ENCODE measurements at regions not wholly inside any gene's neighbourhood (a gene's known extent, or its start where the extent isn't known, plus 50 kb on each side); places are given as distances from the start of the nearest gene placed in this dataset.

DNA sequence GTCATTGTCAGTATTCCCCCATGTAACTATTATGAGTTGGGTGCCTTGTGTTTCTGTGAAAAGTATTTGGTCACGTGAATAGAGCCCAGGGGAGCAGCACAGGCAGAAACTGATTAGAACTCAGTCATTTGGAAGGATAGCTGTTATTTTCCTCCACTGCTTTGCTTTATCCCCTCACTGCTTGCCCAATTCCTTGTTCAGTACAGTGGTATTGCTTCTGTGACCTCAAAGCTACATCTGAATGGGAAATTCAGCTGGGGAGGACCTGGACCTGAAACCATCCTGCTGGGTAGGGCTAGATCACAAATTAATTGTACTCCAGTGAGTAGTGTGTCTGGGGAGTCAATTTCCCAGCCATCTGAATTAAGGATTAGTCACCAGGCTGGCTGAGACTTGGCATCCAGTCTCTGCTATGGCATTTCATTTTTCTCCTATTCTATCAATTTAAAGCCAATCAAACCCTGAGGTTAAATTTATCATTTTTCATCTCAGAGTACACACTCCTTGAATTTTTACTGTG is 1231.6 kb upstream of the GYPC start:
- Histone ChIP-seq H3K27me3 (replicated peaks; ENCODE audit: control insufficient read depth, insufficient read depth, low read length) (no peaks in the 10 kb centered on the region), H3K9ac (ENCODE audit: low read length) (no peak overlapping the region), H3K4me1 (ENCODE audit: control insufficient read depth, insufficient read depth, low read length) (peaks cover 5% of the 10 kb centered on the region), H3K36me3 (ENCODE audit: control insufficient read depth, insufficient read depth, low read length, severe bottlenecking) (no peaks in the 10 kb centered on the region), H3K9me3 (ENCODE audit: control insufficient read depth, low read length) (no peaks in the 10 kb centered on the region), H3K4me3 (ENCODE audit: low read length) (no peak overlapping the region)
- DNase-seq (ENCODE audit: low read depth): no peak

DNA sequence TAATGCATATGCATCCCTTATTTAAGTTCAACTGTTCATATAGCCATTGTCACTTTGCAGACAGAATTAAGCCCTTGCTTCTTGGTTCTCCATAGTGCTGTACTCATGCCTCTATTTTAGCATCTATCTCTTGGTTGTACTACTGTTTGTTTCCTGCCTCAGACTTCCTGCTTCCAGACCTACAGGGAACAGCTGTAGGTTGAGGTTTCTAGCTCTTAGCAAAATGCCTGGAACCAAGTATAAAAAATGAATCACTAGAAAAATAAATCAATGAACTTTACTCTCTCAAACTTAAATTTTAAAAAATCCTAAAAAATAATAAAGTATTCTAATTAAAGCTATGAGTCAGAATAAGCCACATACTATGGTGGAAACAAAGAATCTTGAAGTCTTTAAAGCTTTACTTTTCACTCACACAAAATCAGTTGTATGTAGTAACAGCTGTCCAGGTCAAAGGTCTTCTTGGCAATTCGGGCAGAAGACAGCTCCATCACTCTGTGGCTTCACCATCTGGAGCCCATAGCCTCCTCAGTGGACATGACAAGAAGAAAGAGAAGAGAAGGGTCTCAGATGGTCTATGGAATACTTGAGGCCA is 1228.1 kb upstream of the GYPC start:
- H3K9me3 ChIP-seq (ENCODE audit: control insufficient read depth, low read length): no peaks in the 10 kb centered on the region
- no peak overlapping the region for H3K9ac ChIP-seq (ENCODE audit: low read length)
- H3K4me3 ChIP-seq (ENCODE audit: low read length): no peak overlapping the region
- DNase-seq (ENCODE audit: low read depth): no peak
- H3K27me3 ChIP-seq (replicated peaks; ENCODE audit: control insufficient read depth, insufficient read depth, low read length): no peaks in the 10 kb centered on the region
- H3K36me3 ChIP-seq (ENCODE audit: control insufficient read depth, insufficient read depth, low read length, severe bottlenecking): no peaks in the 10 kb centered on the region
- peaks cover 5% of the 10 kb centered on the region for H3K4me1 ChIP-seq (ENCODE audit: control insufficient read depth, insufficient read depth, low read length)

DNA sequence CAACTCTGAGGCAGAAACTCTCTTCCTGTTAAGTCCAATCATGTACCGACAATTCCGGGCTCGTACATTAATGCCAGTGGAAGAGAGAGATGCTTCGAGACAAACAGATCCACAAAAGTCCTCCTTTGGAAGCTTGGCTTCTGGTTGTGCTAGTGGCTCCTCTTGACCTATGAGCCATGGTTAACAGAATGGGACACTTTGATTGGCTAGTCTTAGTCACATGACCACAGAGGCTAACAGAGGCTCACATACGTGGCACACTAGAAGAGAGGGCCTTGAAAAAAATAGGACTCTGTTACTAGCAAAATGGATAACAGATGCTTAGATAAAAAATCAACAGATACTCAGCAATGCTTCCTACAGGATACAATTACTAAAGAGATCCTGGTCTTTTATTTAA is 1211.9 kb upstream of the GYPC start:
- Histone ChIP-seq H3K4me1 (ENCODE audit: control insufficient read depth, insufficient read depth, low read length) (no peaks in the 10 kb centered on the region), H3K9me3 (ENCODE audit: control insufficient read depth, low read length) (no peaks in the 10 kb centered on the region), H3K9ac (ENCODE audit: low read length) (no peak overlapping the region), H3K36me3 (ENCODE audit: control insufficient read depth, insufficient read depth, low read length, severe bottlenecking) (no peaks in the 10 kb centered on the region), H3K27me3 (replicated peaks; ENCODE audit: control insufficient read depth, insufficient read depth, low read length) (no peaks in the 10 kb centered on the region), H3K4me3 (ENCODE audit: low read length) (no peak overlapping the region)
- no peak for DNase-seq (ENCODE audit: low read depth)

GRCh38 chr2:125445495-125445894 is 1210.5 kb upstream of the GYPC start:
- Histone ChIP-seq H3K36me3 (ENCODE audit: control insufficient read depth, insufficient read depth, low read length, severe bottlenecking) (no peaks in the 10 kb centered on the region), H3K27me3 (replicated peaks; ENCODE audit: control insufficient read depth, insufficient read depth, low read length) (no peaks in the 10 kb centered on the region), H3K4me3 (ENCODE audit: low read length) (no peak overlapping the region), H3K9me3 (ENCODE audit: control insufficient read depth, low read length) (no peaks in the 10 kb centered on the region), H3K9ac (ENCODE audit: low read length) (no peak overlapping the region), H3K4me1 (ENCODE audit: control insufficient read depth, insufficient read depth, low read length) (no peaks in the 10 kb centered on the region)
- no peak for DNase-seq (ENCODE audit: low read depth)

DNA sequence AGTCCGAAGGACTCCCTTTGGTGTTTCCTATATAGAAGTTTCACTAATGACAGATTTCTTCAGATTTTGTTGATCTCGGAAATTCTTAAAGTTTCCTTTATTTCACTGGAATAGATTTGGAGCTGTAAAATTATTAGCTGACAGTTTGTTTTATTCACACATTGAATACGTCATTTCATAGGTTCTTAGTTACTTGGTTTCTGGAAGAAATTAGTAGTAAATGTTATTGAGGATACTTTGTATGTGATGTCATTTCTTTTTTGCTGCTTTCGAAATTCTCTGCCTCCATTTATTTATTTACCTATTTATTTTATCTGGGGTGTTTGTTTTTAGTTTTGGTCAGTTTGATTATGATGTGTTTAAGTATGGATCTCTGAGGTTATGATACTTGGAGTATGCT is 1205.9 kb upstream of the GYPC start:
- Histone ChIP-seq H3K4me3 (ENCODE audit: low read length) (no peak overlapping the region), H3K36me3 (ENCODE audit: control insufficient read depth, insufficient read depth, low read length, severe bottlenecking) (no peaks in the 10 kb centered on the region), H3K9ac (ENCODE audit: low read length) (no peak overlapping the region), H3K9me3 (ENCODE audit: control insufficient read depth, low read length) (peaks cover 5% of the 10 kb centered on the region), H3K27me3 (replicated peaks; ENCODE audit: control insufficient read depth, insufficient read depth, low read length) (no peaks in the 10 kb centered on the region), H3K4me1 (ENCODE audit: control insufficient read depth, insufficient read depth, low read length) (no peaks in the 10 kb centered on the region)
- no peak for DNase-seq (ENCODE audit: low read depth)

GRCh38 chr2:125455110-125455509 is 1200.8 kb upstream of the GYPC start:
- Histone ChIP-seq H3K4me1 (ENCODE audit: control insufficient read depth, insufficient read depth, low read length) (no peaks in the 10 kb centered on the region), H3K36me3 (ENCODE audit: control insufficient read depth, insufficient read depth, low read length, severe bottlenecking) (no peaks in the 10 kb centered on the region), H3K9ac (ENCODE audit: low read length) (no peak overlapping the region), H3K27me3 (replicated peaks; ENCODE audit: control insufficient read depth, insufficient read depth, low read length) (no peaks in the 10 kb centered on the region), H3K9me3 (ENCODE audit: control insufficient read depth, low read length) (peaks cover 5% of the 10 kb centered on the region), H3K4me3 (ENCODE audit: low read length) (no peak overlapping the region)
- DNase-seq (ENCODE audit: low read depth): no peak

DNA sequence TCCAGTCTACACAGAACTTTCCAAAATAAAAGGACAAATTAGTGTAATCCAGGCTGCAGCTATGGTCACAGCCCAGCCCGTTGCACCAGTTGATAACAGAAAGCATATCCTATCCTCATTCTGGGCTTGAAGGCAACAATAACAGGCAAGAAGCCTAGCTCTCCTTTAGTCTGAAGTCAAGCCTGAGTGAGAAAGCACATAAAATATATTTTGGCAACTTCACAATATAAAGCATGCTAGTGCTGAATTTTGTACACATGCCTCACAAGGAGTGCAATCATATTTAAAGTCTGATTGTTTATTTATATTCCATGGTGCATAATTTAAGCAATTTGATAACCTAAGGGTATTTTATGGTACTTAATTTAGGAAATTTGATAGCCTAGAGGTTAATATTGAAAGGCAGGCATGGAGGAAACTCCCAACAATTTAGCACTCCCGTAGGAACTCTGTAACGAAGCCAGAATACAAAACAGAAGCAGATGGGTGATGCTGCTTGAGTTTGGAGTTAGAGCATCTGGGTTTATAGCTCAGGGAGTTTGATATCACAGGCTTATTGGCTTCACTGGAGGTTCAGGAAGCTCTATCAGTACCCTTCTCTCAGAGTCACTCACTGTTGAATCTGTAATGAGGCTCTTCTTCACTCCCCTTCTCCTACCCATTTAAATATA is 1199.1 kb upstream of the GYPC start:
- no peaks in the 10 kb centered on the region for H3K4me1 ChIP-seq (ENCODE audit: control insufficient read depth, insufficient read depth, low read length)
- no peak overlapping the region for H3K4me3 ChIP-seq (ENCODE audit: low read length)
- no peak overlapping the region for H3K9ac ChIP-seq (ENCODE audit: low read length)
- H3K27me3 ChIP-seq (replicated peaks; ENCODE audit: control insufficient read depth, insufficient read depth, low read length): no peaks in the 10 kb centered on the region
- no peaks in the 10 kb centered on the region for H3K9me3 ChIP-seq (ENCODE audit: control insufficient read depth, low read length)
- peak; percentile 9 for DNase-seq (ENCODE audit: low read depth)
- H3K36me3 ChIP-seq (ENCODE audit: control insufficient read depth, insufficient read depth, low read length, severe bottlenecking): no peaks in the 10 kb centered on the region

DNA sequence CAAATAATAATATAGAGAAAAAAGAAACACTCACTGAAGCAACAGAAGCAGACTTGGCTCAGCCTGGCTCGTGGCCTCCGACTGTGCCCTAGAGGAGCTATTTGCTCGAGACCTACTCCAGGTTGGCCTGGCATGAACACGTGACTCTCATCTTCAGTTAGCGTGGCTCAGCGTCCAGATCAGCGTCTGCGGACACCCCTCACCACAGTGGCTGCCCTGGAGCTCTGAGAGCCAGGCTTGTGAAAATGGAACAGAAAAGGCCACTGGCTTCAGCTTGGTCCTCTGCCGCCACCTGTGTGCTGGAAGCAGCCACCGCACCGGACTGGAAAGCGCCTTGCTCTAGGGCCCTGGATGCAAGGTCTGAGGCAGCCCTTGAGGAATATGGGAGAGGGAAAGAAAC is 1184.0 kb upstream of the GYPC start:
- peak; percentile 20 for DNase-seq (ENCODE audit: low read depth)
- no peaks in the 10 kb centered on the region for H3K36me3 ChIP-seq (ENCODE audit: control insufficient read depth, insufficient read depth, low read length, severe bottlenecking)
- no peaks in the 10 kb centered on the region for H3K9me3 ChIP-seq (ENCODE audit: control insufficient read depth, low read length)
- no peak overlapping the region for H3K9ac ChIP-seq (ENCODE audit: low read length)
- no peaks in the 10 kb centered on the region for H3K4me1 ChIP-seq (ENCODE audit: control insufficient read depth, insufficient read depth, low read length)
- no peak overlapping the region for H3K4me3 ChIP-seq (ENCODE audit: low read length)
- no peaks in the 10 kb centered on the region for H3K27me3 ChIP-seq (replicated peaks; ENCODE audit: control insufficient read depth, insufficient read depth, low read length)

DNA sequence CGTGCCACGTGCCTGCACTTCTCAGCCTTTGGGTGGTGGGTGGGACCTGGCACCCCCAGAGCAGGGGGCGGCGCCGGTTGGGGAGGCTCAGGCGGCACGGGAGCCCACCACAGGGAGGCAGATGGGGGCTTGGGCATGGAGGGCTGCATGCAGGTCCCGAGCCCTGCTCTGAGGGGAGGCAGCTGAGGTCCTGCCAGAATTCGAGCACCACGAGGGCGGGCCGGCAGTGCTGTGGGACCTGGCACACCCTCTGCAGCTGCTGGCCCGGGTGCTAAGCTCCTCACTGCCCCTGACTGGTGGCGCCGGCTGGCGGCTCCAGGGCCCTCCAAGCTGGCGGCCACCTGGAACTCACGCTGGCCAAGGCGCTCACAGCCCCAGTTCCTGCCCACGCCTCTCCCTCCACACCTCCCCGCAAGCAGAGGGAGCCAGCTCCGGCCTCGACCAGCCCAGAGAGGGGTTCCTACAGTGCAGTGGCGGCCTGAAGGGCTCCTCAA is 1176.8 kb upstream of the GYPC start:
- Histone ChIP-seq H3K4me1 (ENCODE audit: control insufficient read depth, insufficient read depth, low read length) (no peaks in the 10 kb centered on the region), H3K9me3 (ENCODE audit: control insufficient read depth, low read length) (no peaks in the 10 kb centered on the region), H3K9ac (ENCODE audit: low read length) (no peak overlapping the region), H3K27me3 (replicated peaks; ENCODE audit: control insufficient read depth, insufficient read depth, low read length) (no peaks in the 10 kb centered on the region), H3K36me3 (ENCODE audit: control insufficient read depth, insufficient read depth, low read length, severe bottlenecking) (no peaks in the 10 kb centered on the region), H3K4me3 (ENCODE audit: low read length) (no peak overlapping the region)
- DNase-seq (ENCODE audit: low read depth): no peak

DNA sequence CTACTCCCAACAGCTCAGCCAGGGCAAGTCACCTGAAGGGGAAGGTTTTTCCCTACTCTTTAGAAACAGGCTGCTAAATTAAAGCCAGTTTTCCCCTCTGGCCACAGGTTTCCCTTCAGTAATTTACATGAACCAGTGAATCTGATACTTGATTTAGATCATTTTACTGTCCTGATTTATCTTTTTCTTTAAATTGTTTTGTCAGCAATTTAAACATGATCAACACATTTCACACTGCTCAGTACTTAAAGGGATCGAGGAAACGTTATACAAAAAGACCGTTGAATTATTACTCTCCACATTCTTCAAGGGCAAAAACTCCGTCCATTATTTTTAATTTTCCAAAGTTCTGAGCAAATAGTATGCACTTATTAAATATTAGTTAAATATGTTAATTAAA is 1165.7 kb upstream of the GYPC start:
- Histone ChIP-seq H3K36me3 (ENCODE audit: control insufficient read depth, insufficient read depth, low read length, severe bottlenecking) (no peaks in the 10 kb centered on the region), H3K27me3 (replicated peaks; ENCODE audit: control insufficient read depth, insufficient read depth, low read length) (no peaks in the 10 kb centered on the region), H3K4me3 (ENCODE audit: low read length) (no peak overlapping the region), H3K9ac (ENCODE audit: low read length) (no peak overlapping the region), H3K9me3 (ENCODE audit: control insufficient read depth, low read length) (no peaks in the 10 kb centered on the region), H3K4me1 (ENCODE audit: control insufficient read depth, insufficient read depth, low read length) (no peaks in the 10 kb centered on the region)
- no peak for DNase-seq (ENCODE audit: low read depth)

DNA sequence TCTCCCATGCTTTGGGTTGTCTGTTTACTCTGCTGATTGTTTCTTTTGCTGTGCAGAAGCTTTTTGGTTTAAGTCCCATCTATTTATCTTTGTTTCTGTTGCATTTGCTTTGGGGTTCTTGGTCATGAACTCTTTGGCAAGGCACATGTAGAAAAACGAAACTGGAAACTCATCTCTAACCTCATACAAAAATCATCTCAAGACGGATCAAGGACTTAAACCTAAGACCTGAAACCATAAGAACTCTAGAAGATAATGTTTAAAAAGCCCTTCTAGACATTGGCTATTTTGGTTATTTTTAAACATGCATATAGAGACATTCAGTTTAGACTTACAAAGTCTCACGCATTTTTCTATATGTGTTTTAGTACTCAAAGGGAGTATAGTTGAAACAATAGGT is 1164.3 kb upstream of the GYPC start:
- DNase-seq (ENCODE audit: low read depth): no peak
- Histone ChIP-seq H3K9ac (ENCODE audit: low read length) (no peak overlapping the region), H3K4me1 (ENCODE audit: control insufficient read depth, insufficient read depth, low read length) (no peaks in the 10 kb centered on the region), H3K4me3 (ENCODE audit: low read length) (no peak overlapping the region), H3K27me3 (replicated peaks; ENCODE audit: control insufficient read depth, insufficient read depth, low read length) (no peaks in the 10 kb centered on the region), H3K9me3 (ENCODE audit: control insufficient read depth, low read length) (no peaks in the 10 kb centered on the region), H3K36me3 (ENCODE audit: control insufficient read depth, insufficient read depth, low read length, severe bottlenecking) (no peaks in the 10 kb centered on the region)

All from adipocyte (in vitro differentiated cells).